B cell (primary cell): ENCODE measurements at regions not wholly inside any gene's neighbourhood (a gene's known extent, or its start where the extent isn't known, plus 50 kb on each side); places are given as distances from the start of the nearest gene placed in this dataset.

Source experiments
- EZH2 ChIP-seq: IDR thresholded peaks from 2 replicates; pipeline ENCODE4 v1.6.1; 2012; ENCODE audit warnings: borderline replicate concordance, low read depth, mild to moderate bottlenecking, moderate library complexity, low read length; ENCODE audit not compliant: insufficient read depth, poor library complexity, severe bottlenecking
- TF ChIP-seq, protein P1 (sequence below): fragments of 200-600 bp; IDR thresholded peaks from one replicate; pipeline ENCODE4 v1.8.0; 2022; ENCODE audit warnings: antibody characterized with exemption, mild to moderate bottlenecking

DNA sequence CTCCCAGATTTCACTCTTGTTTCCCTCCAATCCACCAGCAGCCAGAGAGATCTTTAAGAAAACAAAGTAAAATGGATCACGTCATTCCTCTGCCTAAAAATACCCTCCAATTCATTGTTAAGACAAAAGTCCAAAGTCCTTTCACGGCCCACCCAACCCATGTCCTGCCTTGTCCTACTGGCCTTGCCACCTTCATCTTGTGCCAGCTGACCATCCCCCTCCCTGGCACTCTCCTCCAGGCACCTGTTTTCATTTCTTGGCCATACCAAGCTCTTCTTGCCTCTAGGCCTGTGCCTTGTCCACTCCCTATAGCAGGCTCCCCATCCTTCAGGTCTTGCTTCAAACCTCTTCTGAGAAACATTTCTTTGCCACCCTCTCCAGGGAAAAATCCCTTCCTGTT lies 307.6 kb downstream of the MSX2 start:
- TF ChIP-seq EZH2, result no peak
- TF ChIP-seq, protein P1, sequence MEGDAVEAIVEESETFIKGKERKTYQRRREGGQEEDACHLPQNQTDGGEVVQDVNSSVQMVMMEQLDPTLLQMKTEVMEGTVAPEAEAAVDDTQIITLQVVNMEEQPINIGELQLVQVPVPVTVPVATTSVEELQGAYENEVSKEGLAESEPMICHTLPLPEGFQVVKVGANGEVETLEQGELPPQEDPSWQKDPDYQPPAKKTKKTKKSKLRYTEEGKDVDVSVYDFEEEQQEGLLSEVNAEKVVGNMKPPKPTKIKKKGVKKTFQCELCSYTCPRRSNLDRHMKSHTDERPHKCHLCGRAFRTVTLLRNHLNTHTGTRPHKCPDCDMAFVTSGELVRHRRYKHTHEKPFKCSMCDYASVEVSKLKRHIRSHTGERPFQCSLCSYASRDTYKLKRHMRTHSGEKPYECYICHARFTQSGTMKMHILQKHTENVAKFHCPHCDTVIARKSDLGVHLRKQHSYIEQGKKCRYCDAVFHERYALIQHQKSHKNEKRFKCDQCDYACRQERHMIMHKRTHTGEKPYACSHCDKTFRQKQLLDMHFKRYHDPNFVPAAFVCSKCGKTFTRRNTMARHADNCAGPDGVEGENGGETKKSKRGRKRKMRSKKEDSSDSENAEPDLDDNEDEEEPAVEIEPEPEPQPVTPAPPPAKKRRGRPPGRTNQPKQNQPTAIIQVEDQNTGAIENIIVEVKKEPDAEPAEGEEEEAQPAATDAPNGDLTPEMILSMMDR, result no peak
